ENCODE measurements at regions not wholly inside any gene's neighbourhood (a gene's known extent, or its start where the extent isn't known, plus 50 kb on each side); places are given as distances from the start of the nearest gene placed in this dataset.

GRCh38 chr18:68418881-68419280 lies 296.0 kb downstream of the TMX3 start:
- no peaks in the 10 kb centered on the region for H3K36me3 ChIP-seq (ENCODE audit: control insufficient read depth, insufficient read depth, low read length)
- ChIA-PET POLR2A (no interaction called here), CTCF (no interaction called here)
- in situ Hi-C loops (cut with HindIII; ENCODE audit: low pct_unique_long_range_greater_than_20kb, low sequenced_read_pairs) (no loop called here), intact Hi-C loops (cut with micrococcal nuclease; ENCODE audit: unreplicated experiment) (no loop called here)
- no peak overlapping the region for H3K27ac ChIP-seq (ENCODE audit: low read length)
- no peak overlapping the region for H3K4me3 ChIP-seq (ENCODE audit: low read depth in 2 of 2, low read length in 2 of 2)
- DNase-seq (ENCODE audit: low read depth, low spot score), result no peak
- TF ChIP-seq REST (IDR thresholded peaks at IDR 0.05; ENCODE audit: insufficient read depth in 1 of 2, low read depth in 2 of 2, low read length in 1 of 2) (no peak), SIN3A (IDR thresholded peaks at IDR 0.05; ENCODE audit: borderline replicate concordance, insufficient read depth, low read depth, low read length) (no peak), CTCF (IDR thresholded peaks at IDR 0.05) (no peak), TCF7L2 (IDR thresholded peaks at IDR 0.05; ENCODE audit: low read depth, low read length) (no peak), POLR2AphosphoS5 (IDR thresholded peaks at IDR 0.05; ENCODE audit: low read depth, low read length) (no peak)
- H3K27me3 ChIP-seq (ENCODE audit: control insufficient read depth, insufficient read depth, low read length), result no peaks in the 10 kb centered on the region
- no peaks in the 10 kb centered on the region for H3K9me3 ChIP-seq (ENCODE audit: control insufficient read depth, insufficient read depth, low read depth, low read length)
- no peak for ATAC-seq
- no TSS peak for BruUV-seq (replicated peaks)
- no peaks in the 10 kb centered on the region for H3K4me1 ChIP-seq (ENCODE audit: control insufficient read depth, insufficient read depth, low read length)

GRCh38 chr18:68418226-68418868 lies 296.6 kb downstream of the TMX3 start:
- ChIA-PET POLR2A (no interaction called here), CTCF (no interaction called here)
- Histone ChIP-seq H3K36me3 (ENCODE audit: control insufficient read depth, insufficient read depth, low read length) (no peaks in the 10 kb centered on the region), H3K27ac (ENCODE audit: low read length) (no peak overlapping the region), H3K9me3 (ENCODE audit: control insufficient read depth, insufficient read depth, low read depth, low read length) (no peaks in the 10 kb centered on the region), H3K4me3 (ENCODE audit: low read depth in 2 of 2, low read length in 2 of 2) (no peak overlapping the region), H3K27me3 (ENCODE audit: control insufficient read depth, insufficient read depth, low read length) (no peaks in the 10 kb centered on the region), H3K4me1 (ENCODE audit: control insufficient read depth, insufficient read depth, low read length) (no peaks in the 10 kb centered on the region)
- DNase-seq (ENCODE audit: low read depth, low spot score) (no peak), ATAC-seq (no peak)
- no TSS peak for BruUV-seq (replicated peaks)
- intact Hi-C loops (cut with micrococcal nuclease; ENCODE audit: unreplicated experiment) (no loop called here), in situ Hi-C loops (cut with HindIII; ENCODE audit: low pct_unique_long_range_greater_than_20kb, low sequenced_read_pairs) (no loop called here)
- TF ChIP-seq POLR2AphosphoS5 (IDR thresholded peaks at IDR 0.05; ENCODE audit: low read depth, low read length) (no peak), CTCF (IDR thresholded peaks at IDR 0.05) (no peak), SIN3A (IDR thresholded peaks at IDR 0.05; ENCODE audit: borderline replicate concordance, insufficient read depth, low read depth, low read length) (no peak), REST (IDR thresholded peaks at IDR 0.05; ENCODE audit: insufficient read depth in 1 of 2, low read depth in 2 of 2, low read length in 1 of 2) (no peak), TCF7L2 (IDR thresholded peaks at IDR 0.05; ENCODE audit: low read depth, low read length) (no peak)
